ENCODE measurements at regions not wholly inside any gene's neighbourhood (a gene's known extent, or its start where the extent isn't known, plus 50 kb on each side); places are given as distances from the start of the nearest gene placed in this dataset.
"Not testable (repeated sequence)": the region's sequence is repeated elsewhere in the genome, so short reads cannot be mapped to it uniquely, and the experiment has no call there.

DNA sequence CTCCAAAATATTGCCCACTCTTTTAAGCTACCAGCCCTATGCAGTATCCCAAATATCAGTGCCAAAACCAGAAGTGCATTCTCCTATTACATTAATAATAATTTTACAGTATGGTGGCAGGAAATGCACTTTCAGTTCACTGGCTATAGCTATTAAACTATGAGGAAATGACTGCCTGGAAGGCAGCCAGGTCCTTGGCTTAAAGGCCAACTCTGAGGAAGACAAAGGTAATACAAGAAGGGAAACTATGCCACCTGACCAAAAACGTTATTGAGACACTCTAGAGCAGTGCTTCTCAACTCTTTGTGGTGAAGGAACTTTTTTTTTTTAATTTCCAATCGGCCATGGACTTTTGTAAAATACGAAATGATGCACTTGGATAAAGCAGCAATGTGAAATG, 133.6 kb upstream of the VAMP7 start:
- TF ChIP-seq, protein P1, sequence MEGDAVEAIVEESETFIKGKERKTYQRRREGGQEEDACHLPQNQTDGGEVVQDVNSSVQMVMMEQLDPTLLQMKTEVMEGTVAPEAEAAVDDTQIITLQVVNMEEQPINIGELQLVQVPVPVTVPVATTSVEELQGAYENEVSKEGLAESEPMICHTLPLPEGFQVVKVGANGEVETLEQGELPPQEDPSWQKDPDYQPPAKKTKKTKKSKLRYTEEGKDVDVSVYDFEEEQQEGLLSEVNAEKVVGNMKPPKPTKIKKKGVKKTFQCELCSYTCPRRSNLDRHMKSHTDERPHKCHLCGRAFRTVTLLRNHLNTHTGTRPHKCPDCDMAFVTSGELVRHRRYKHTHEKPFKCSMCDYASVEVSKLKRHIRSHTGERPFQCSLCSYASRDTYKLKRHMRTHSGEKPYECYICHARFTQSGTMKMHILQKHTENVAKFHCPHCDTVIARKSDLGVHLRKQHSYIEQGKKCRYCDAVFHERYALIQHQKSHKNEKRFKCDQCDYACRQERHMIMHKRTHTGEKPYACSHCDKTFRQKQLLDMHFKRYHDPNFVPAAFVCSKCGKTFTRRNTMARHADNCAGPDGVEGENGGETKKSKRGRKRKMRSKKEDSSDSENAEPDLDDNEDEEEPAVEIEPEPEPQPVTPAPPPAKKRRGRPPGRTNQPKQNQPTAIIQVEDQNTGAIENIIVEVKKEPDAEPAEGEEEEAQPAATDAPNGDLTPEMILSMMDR (IDR thresholded peaks at IDR 0.05; ENCODE audit: insufficient read depth, low read depth, low read length): no peak
- DNase-seq (ENCODE audit: low read depth): no peak
- H3K4me3 ChIP-seq (ENCODE audit: low read depth, low read length): no peak overlapping the region

DNA sequence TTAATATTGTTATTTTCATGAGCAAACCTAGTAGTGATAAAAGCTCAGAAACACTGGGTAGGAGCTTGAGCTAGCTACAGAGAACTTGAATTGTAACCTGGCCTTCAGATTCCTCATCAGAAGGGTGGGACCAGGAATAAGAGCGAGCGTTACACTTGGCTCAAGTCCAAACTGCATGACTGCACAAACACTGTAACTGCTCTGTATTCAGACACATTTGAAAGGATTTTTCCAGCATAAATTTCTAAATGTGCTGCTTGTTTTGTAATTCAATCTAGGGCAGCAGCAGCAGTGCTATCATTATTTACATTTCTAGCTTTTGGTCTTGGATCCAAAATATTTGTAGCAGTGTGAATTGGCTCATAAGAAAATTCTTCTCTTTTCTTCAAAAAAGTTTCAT, 133.0 kb upstream of the TMLHE start:
- H3K4me3 ChIP-seq (ENCODE audit: low read depth, low read length): no peak overlapping the region
- TF ChIP-seq, protein P1 (IDR thresholded peaks at IDR 0.05; ENCODE audit: insufficient read depth, low read depth, low read length): no peak
- DNase-seq (ENCODE audit: low read depth): peak; percentile 2

GRCh38 chrX:155744534-155744933, 131.8 kb upstream of the TMLHE start:
- H3K4me3 ChIP-seq (ENCODE audit: low read depth, low read length): peak overlapping the region; percentile 6
- no peak for DNase-seq (ENCODE audit: low read depth)
- TF ChIP-seq, protein P1 (IDR thresholded peaks at IDR 0.05; ENCODE audit: insufficient read depth, low read depth, low read length): no peak

DNA sequence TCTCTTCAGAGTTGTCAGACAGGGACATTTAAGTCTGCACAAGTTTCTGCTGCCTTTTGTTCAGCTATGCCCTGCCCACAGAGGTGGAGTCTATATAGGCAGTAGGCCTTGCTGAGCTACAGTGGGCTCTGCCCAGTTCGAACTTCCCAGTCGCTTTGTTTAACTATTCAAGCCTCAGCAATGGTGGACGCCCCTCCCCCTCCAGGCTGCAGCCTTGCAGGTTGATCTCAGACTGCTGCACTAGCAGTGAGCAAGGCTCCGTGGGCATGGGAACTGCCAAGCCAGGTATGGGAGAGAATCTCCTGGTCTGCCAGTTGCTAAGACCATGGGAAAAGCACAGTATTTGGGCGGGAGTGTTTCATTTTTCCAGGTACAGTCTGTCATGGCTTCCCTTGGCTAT, 115.6 kb upstream of the TMLHE start:
- not testable (repeated sequence) for DNase-seq (ENCODE audit: low read depth)

DNA sequence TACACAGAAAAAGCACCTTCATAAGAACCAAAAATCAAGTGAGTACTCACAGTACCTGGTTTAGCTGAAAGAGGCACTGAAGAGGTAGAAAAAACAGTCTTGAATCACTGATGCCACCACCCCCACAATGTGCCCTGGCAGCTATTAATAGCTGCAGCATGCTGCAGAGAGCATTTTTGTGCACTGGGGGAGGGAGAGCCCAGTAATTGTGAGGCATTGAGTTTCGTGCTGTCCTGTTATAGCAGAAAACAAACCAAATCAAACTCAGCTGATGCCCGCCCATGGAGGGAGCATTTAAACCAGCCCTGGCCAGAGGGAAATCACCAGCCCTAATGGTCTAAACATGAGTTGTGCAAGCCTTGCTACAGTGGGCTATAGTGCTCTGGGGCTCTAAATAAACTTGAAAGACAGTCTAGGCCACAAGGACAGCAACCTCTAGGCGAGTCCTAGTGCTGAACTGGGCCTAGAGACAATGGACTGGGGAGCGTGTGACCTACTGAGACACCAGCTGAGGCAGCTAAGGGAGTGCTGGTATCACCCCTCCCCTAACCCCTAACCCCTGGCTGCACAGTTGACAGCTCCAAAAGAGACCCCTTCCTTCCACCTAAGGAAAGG, 106.3 kb upstream of the TMLHE start:
- DNase-seq (ENCODE audit: low read depth): no peak
- no peak overlapping the region for H3K4me3 ChIP-seq (ENCODE audit: low read depth, low read length)
- TF ChIP-seq, protein P1 (IDR thresholded peaks at IDR 0.05; ENCODE audit: insufficient read depth, low read depth, low read length): no peak

More for the DNA sequence above, 115.6 kb upstream of the TMLHE start:
- H3K4me3 ChIP-seq (ENCODE audit: low read depth, low read length): not testable (repeated sequence)

GRCh38 chrX:155715141-155715540, 102.4 kb upstream of the TMLHE start:
- TF ChIP-seq, protein P1 (IDR thresholded peaks at IDR 0.05; ENCODE audit: insufficient read depth, low read depth, low read length): no peak
- DNase-seq (ENCODE audit: low read depth): no peak
- no peak overlapping the region for H3K4me3 ChIP-seq (ENCODE audit: low read depth, low read length)

DNA sequence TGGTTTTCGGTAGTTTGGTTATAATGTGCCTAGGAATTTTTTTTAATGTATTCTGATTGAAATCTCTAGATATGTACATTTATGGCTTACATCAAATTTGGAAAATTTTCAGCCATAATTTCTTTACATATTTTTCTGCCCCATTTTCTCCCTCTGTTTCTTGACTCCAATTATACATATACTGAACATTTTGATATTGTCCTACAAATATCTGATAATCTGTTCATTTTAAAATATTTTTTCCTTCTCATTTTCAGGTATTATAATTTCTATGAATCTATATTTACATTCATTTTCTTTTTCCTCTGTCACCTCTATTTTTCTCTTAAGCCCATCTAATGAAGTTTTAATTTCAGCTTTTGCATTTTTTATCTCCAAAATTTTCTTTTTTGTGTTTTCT, 82.7 kb upstream of the TMLHE start:
- DNase-seq (ENCODE audit: low read depth): no peak
- H3K4me3 ChIP-seq (ENCODE audit: low read depth, low read length): no peak overlapping the region
- TF ChIP-seq, protein P1 (IDR thresholded peaks at IDR 0.05; ENCODE audit: insufficient read depth, low read depth, low read length): no peak
